Subcutaneous abdominal adipose tissue (tissue), 5 donors: ENCODE measurements at regions not wholly inside any gene's neighbourhood (a gene's known extent, or its start where the extent isn't known, plus 50 kb on each side); places are given as distances from the start of the nearest gene placed in this dataset.

Source experiments
- H3K27ac ChIP-seq: one replicate; pipeline ENCODE4 v1.7.0; 2013; ENCODE audit warnings: low read depth, mild to moderate bottlenecking, inconsistent platforms, low read length, moderate library complexity
- H3K27me3 ChIP-seq, 5 donors: one replicate each; pipeline ENCODE4 v1.7.0; 2013; ENCODE audit warnings: low read length in 5 of 5, inconsistent platforms in 1 of 5; ENCODE audit not compliant: control insufficient read depth in 5 of 5, insufficient read depth in 4 of 5
- H3K36me3 ChIP-seq, 5 donors: one replicate each; pipeline ENCODE4 v1.7.0; 2013; ENCODE audit warnings: low read length in 5 of 5; ENCODE audit not compliant: control insufficient read depth in 5 of 5, insufficient read depth in 5 of 5
- H3K4me1 ChIP-seq, 5 donors: one replicate each; pipeline ENCODE4 v1.7.0; 2013; ENCODE audit warnings: low read length in 5 of 5, mild to moderate bottlenecking in 3 of 5, moderate library complexity in 1 of 5; ENCODE audit not compliant: control insufficient read depth in 5 of 5, insufficient read depth in 5 of 5
- H3K4me3 ChIP-seq, 5 donors: one replicate each; pipeline ENCODE4 v1.7.0; 2013; ENCODE audit warnings: low read length in 5 of 5, low read depth in 1 of 5
- H3K9ac ChIP-seq, 5 donors: one replicate each; pipeline ENCODE4 v1.7.0; 2013; ENCODE audit warnings: low read length in 5 of 5, mild to moderate bottlenecking in 4 of 5, moderate library complexity in 3 of 5
- H3K9me3 ChIP-seq, 5 donors: one replicate each; pipeline ENCODE4 v1.7.0; 2013; ENCODE audit warnings: low read length in 5 of 5; ENCODE audit not compliant: control insufficient read depth in 5 of 5
- donor health status: healthy.
- donor health status: healthy.
- donor health status: healthy.
- donor health status: healthy.
- donor health status: healthy.

GRCh38 chr1:104797982-104798381 lies 1048.3 kb downstream of the AMY1C start:
- Histone ChIP-seq H3K9ac (no peak overlapping the region), H3K4me3 (no peak overlapping the region), H3K4me1 (no peaks in the 10 kb centered on the region), H3K9me3 (no peaks in the 10 kb centered on the region), H3K36me3 (no peaks in the 10 kb centered on the region), H3K27ac (no peak overlapping the region), H3K27me3 (no peaks in the 10 kb centered on the region)

- H3K4me3 ChIP-seq = no peak overlapping the region
- H3K27ac ChIP-seq = no peak overlapping the region
- no peaks in the 10 kb centered on the region for H3K9me3 ChIP-seq
- H3K36me3 ChIP-seq = no peaks in the 10 kb centered on the region
- no peak overlapping the region for H3K9ac ChIP-seq
- no peaks in the 10 kb centered on the region for H3K4me1 ChIP-seq
- no peaks in the 10 kb centered on the region for H3K27me3 ChIP-seq
These were observed 1051.6 kb downstream of the AMY1C start for GRCh38 chr1:104801344-104801743.

GRCh38 chr1:104804147-104804546 lies 1054.4 kb downstream of the AMY1C start:
- H3K4me1 ChIP-seq = no peaks in the 10 kb centered on the region
- no peak overlapping the region for H3K27ac ChIP-seq
- no peak overlapping the region for H3K9ac ChIP-seq
- H3K4me3 ChIP-seq = no peak overlapping the region
- no peaks in the 10 kb centered on the region for H3K9me3 ChIP-seq
- no peaks in the 10 kb centered on the region for H3K36me3 ChIP-seq
- no peaks in the 10 kb centered on the region for H3K27me3 ChIP-seq

DNA sequence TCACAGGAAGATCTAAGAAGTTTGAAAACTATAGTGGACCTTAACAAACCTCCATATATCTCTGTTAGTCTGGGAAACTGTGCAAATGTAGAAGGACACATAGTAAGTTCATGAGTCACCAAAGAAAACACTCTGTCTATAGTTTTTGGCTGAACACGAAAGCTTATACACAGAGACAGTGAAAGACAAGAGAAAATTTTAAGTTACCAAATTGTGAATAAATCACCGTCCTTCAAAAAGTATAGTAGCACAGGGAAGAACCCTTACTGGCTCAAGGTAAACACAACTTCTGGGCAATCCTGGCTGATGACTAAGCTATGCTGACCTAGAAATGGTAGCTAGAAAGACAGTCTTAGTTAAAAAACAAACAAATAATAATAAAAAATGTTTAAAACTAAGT lies 1057.9 kb downstream of the AMY1C start:
- no peak overlapping the region for H3K4me3 ChIP-seq
- H3K9me3 ChIP-seq = peaks cover 0 to 3% (median 0%) of the 10 kb centered on the region in 5 donors
- H3K4me1 ChIP-seq = no peaks in the 10 kb centered on the region
- H3K27me3 ChIP-seq = no peaks in the 10 kb centered on the region
- no peak overlapping the region for H3K27ac ChIP-seq
- no peak overlapping the region for H3K9ac ChIP-seq
- H3K36me3 ChIP-seq = no peaks in the 10 kb centered on the region

DNA sequence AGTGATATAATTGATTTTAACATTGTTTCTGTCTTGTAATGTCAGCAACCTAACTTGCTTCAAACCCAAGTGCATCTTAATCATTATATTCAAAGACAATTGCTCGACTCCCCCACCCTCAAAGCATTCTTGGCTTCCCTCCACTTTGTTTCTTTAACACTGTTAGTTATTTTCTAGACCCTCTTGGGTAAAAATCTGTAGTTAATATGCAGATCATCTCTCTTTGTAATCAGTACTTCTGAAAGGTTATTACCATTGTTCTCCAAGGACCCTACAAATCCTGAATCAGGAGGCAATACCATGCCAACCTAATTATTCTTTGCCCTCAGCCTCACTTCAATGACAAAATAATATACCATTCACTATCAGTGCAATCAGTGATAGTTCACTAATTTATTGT lies 1075.7 kb downstream of the AMY1C start:
- no peak overlapping the region for H3K27ac ChIP-seq
- no peaks in the 10 kb centered on the region for H3K36me3 ChIP-seq
- H3K9ac ChIP-seq = no peak overlapping the region
- no peak overlapping the region for H3K4me3 ChIP-seq
- H3K27me3 ChIP-seq = no peaks in the 10 kb centered on the region
- no peaks in the 10 kb centered on the region for H3K4me1 ChIP-seq
- H3K9me3 ChIP-seq = no peaks in the 10 kb centered on the region

DNA sequence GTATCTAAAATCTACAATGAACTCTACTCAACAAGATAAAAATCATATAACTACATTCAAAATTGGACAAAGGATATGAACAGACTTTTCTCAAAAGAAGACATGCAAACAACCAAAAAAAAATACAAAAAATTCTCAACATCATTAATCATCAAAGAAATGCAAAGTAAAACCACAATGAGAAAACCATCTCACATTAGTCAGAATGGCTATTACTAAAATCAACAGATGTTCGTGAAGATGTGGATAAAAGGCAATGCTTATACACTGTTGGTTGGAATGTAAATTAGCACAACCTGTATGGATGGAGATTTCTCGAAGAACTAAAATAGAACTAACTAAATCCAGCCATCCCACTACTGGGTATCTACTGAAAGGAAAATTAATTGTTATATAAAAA lies 1080.8 kb downstream of the AMY1C start:
- Histone ChIP-seq H3K27me3 (no peaks in the 10 kb centered on the region), H3K9me3 (peaks cover 0 to 4% (median 0%) of the 10 kb centered on the region in 5 donors), H3K9ac (no peak overlapping the region), H3K4me3 (no peak overlapping the region), H3K27ac (no peak overlapping the region), H3K4me1 (no peaks in the 10 kb centered on the region), H3K36me3 (no peaks in the 10 kb centered on the region)

DNA sequence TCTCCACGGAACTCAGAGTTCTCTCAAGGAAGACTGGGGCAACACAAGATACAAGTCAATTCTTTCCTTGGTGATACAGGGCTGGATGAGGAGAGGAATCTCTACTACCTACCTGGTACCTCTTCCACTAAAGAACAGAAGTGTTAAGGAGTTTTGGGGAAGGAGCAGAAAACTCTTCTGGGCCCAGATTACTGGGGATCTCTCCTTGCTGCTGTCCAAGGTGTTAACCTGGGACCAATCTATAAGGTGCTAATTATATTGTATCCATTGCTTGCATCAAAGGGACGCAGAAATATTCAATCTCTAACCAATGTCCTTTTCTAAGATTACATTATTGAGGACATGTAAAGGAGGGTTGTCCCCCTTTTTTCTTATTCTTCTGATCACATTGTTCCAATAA lies 1102.5 kb downstream of the AMY1C start:
- Histone ChIP-seq H3K27me3 (no peaks in the 10 kb centered on the region), H3K9ac (no peak overlapping the region), H3K4me1 (no peaks in the 10 kb centered on the region), H3K36me3 (no peaks in the 10 kb centered on the region), H3K27ac (no peak overlapping the region), H3K4me3 (no peak overlapping the region), H3K9me3 (no peaks in the 10 kb centered on the region)

DNA sequence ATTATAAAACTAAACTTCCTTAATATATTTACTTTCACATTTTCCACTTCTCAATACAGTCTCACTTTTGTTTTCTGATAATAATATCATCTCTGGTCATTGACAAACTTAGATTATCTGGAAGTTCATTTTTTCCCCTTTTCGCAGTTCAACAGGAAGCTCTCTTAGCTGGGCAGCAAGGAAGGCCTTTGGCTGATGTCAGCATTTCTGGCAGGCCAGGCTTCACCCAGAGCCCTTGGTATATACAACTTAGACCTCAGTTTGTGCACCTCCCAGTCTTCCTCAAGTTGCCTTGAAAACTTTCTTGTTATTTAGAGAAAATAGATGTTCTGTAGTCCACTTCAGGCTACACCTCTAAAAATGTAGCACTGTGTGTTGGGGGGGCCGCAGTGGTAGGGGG lies 1103.6 kb downstream of the AMY1C start:
- Histone ChIP-seq H3K27me3 (no peaks in the 10 kb centered on the region), H3K9me3 (no peaks in the 10 kb centered on the region), H3K27ac (no peak overlapping the region)

DNA sequence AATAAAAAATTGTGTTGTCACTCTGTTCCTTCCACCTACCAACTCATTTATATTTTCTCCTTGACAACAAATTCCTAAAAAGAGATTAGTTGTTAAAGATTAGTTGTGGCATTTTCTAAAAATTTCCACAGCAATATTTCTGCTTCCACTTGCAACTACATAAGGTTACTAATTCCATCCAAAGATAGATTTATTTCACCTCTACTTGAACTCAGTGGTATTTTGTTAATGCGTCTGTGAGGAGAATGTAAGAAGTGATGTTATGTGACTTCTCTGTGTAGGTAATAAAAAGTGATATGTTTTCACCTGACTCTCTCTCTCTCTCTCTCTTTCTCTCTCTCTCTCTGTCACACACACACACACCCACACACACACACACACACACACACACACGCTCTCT lies 1104.8 kb downstream of the AMY1C start:
- no peak overlapping the region for H3K9ac ChIP-seq
- no peaks in the 10 kb centered on the region for H3K4me1 ChIP-seq
- H3K27me3 ChIP-seq = no peaks in the 10 kb centered on the region
- no peak overlapping the region for H3K27ac ChIP-seq
- H3K4me3 ChIP-seq = no peak overlapping the region
- H3K9me3 ChIP-seq = no peaks in the 10 kb centered on the region
- H3K36me3 ChIP-seq = no peaks in the 10 kb centered on the region

More for the DNA sequence above, 1103.6 kb downstream of the AMY1C start:
- H3K4me1 ChIP-seq = no peaks in the 10 kb centered on the region
- H3K36me3 ChIP-seq = no peaks in the 10 kb centered on the region
- no peak overlapping the region for H3K4me3 ChIP-seq
- H3K9ac ChIP-seq = no peak overlapping the region

GRCh38 chr1:104855550-104855949 lies 1105.9 kb downstream of the AMY1C start:
- no peak overlapping the region for H3K9ac ChIP-seq
- H3K27ac ChIP-seq = no peak overlapping the region
- no peaks in the 10 kb centered on the region for H3K27me3 ChIP-seq
- H3K36me3 ChIP-seq = no peaks in the 10 kb centered on the region
- no peaks in the 10 kb centered on the region for H3K4me1 ChIP-seq
- H3K9me3 ChIP-seq = peaks cover 0 to 5% (median 0%) of the 10 kb centered on the region in 5 donors
- no peak overlapping the region for H3K4me3 ChIP-seq

- Histone ChIP-seq H3K4me1 (no peaks in the 10 kb centered on the region), H3K36me3 (no peaks in the 10 kb centered on the region), H3K9me3 (peaks cover 0 to 5% (median 0%) of the 10 kb centered on the region in 5 donors), H3K4me3 (no peak overlapping the region), H3K27me3 (no peaks in the 10 kb centered on the region), H3K9ac (no peak overlapping the region), H3K27ac (no peak overlapping the region)
These were observed 1106.4 kb downstream of the AMY1C start for GRCh38 chr1:104856091-104856490.
